Sigmoid colon (tissue), 6 donors: ENCODE measurements at regions not wholly inside any gene's neighbourhood (a gene's known extent, or its start where the extent isn't known, plus 50 kb on each side); places are given as distances from the start of the nearest gene placed in this dataset.

Source experiments
- DNase-seq: peaks from one replicate; pipeline ENCODE4 v3.0.0-alpha.2; 2019
- H3K27ac ChIP-seq, 4 donors: fragments of 200-600 bp; sonication (generic); one replicate each; pipeline ENCODE4 v1.5.1; 2016 to 2019; ENCODE audit warnings: mild to moderate bottlenecking in 1 of 4
- H3K27me3 ChIP-seq, 3 donors: fragments of 200-600 bp; sonication (generic); one replicate each; pipeline ENCODE4 v1.5.1; 2019; ENCODE audit warnings: mild to moderate bottlenecking in 1 of 3
- H3K36me3 ChIP-seq, 4 donors: fragments of 200-600 bp; sonication (generic); one replicate each; pipeline ENCODE4 v1.5.1; 2016 to 2019
- H3K4me1 ChIP-seq, 4 donors: fragments of 200-600 bp; sonication (generic); one replicate each; pipeline ENCODE4 v1.5.1; 2017 to 2019
- H3K4me3 ChIP-seq, 4 donors: fragments of 200-600 bp; sonication (generic); one replicate each; pipeline ENCODE4 v1.5.1; 2017 to 2019; ENCODE audit warnings: mild to moderate bottlenecking in 2 of 4, moderate library complexity in 1 of 4
- H3K9me3 ChIP-seq, 4 donors: fragments of 200-600 bp in 3 of 4; sonication (generic) in 3 of 4; one replicate each; pipeline versions ENCODE4 v1.5.1 to v1.6.1; 2013 to 2019
- CTCF ChIP-seq, 4 experiments: fragments of 450-650 bp in 3 of 4; fragments of 200-600 bp in 1 of 4; IDR thresholded peaks; one replicate each; pipeline ENCODE4 v1.5.1; 2016 to 2019; ENCODE audit warnings: antibody characterized with exemption in 4 of 4, mild to moderate bottlenecking in 3 of 4, moderate library complexity in 2 of 4
- EP300 ChIP-seq, 4 donors: sonication (generic); formaldehyde crosslinking; IDR thresholded peaks; one replicate each; pipeline ENCODE4 v1.6.1; 2017; ENCODE audit warnings: antibody characterized with exemption in 4 of 4
- POLR2A ChIP-seq, 2 donors: fragments of 450-650 bp; IDR thresholded peaks; one replicate each; pipeline ENCODE4 v1.6.1; 2016; ENCODE audit warnings: antibody characterized with exemption in 2 of 2, mild to moderate bottlenecking in 2 of 2, moderate library complexity in 2 of 2
- POLR2AphosphoS5 ChIP-seq, 4 donors: sonication (generic); formaldehyde crosslinking; IDR thresholded peaks; one replicate each; pipeline ENCODE4 v1.6.1; 2017; ENCODE audit warnings: antibody characterized with exemption in 4 of 4
- WGBS, 2 donors: extraction: QIAGEN DNeasy Blood & Tissue Kit; methylation state at CpG; one replicate each; pipeline ENCODE4 v1.1.7; 2013; 5-methylcytosine and 5-hydroxymethylcytosine counted together
- intact Hi-C: fragments of 100-400 bp; cut with DNase I; formaldehyde crosslinking; loops from one replicate; pipeline ENCODE4 v1.15.1; 2023
- donor health status: healthy with polysubstance abuse.
- donor health status: healthy.

GRCh38 chr12:127342861-127343260 is 924.1 kb upstream of the TMEM132C start:
- Histone ChIP-seq H3K4me3 (no peak overlapping the region), H3K9me3 (no peaks in the 10 kb centered on the region), H3K36me3 (no peaks in the 10 kb centered on the region), H3K27ac (peak overlapping the region in 2 of 4 donors; percentile 22 to 54), H3K27me3 (no peaks in the 10 kb centered on the region), H3K4me1 (peaks cover 0 to 12% (median 9%) of the 10 kb centered on the region in 4 donors)
- no peak for TF ChIP-seq CTCF (IDR thresholded peaks at IDR 0.05)
- TF ChIP-seq POLR2AphosphoS5 (IDR thresholded peaks at IDR 0.05) = no peak
- TF ChIP-seq POLR2A (IDR thresholded peaks at IDR 0.05) = no peak
- TF ChIP-seq EP300 (IDR thresholded peaks at IDR 0.05) = no peak
- 60 to 70% methylated on average over 6 of the region's 6 CpGs for WGBS, 2 donors
- no peak for DNase-seq
- intact Hi-C loops = no loop called here

GRCh38 chr12:127343940-127344339 is 923.0 kb upstream of the TMEM132C start:
- Histone ChIP-seq H3K9me3 (no peaks in the 10 kb centered on the region), H3K27me3 (no peaks in the 10 kb centered on the region), H3K27ac (no peak overlapping the region), H3K36me3 (no peaks in the 10 kb centered on the region), H3K4me1 (peaks cover 0 to 12% (median 9%) of the 10 kb centered on the region in 4 donors), H3K4me3 (no peak overlapping the region)
- 55 to 61% methylated on average over 5 of the region's 5 CpGs for WGBS, 2 donors
- intact Hi-C loops = no loop called here
- no peak for DNase-seq
- TF ChIP-seq POLR2AphosphoS5 (IDR thresholded peaks at IDR 0.05) (no peak), CTCF (IDR thresholded peaks at IDR 0.05) (no peak)

- intact Hi-C loops = no loop called here
- Histone ChIP-seq H3K4me3 (no peak overlapping the region), H3K36me3 (no peaks in the 10 kb centered on the region), H3K27ac (no peak overlapping the region), H3K27me3 (no peaks in the 10 kb centered on the region), H3K4me1 (no peaks in the 10 kb centered on the region), H3K9me3 (no peaks in the 10 kb centered on the region)
- no peak for DNase-seq
- WGBS, 2 donors = 86 to 91% methylated on average over 11 of the region's 11 CpGs
- no peak for TF ChIP-seq POLR2AphosphoS5 (IDR thresholded peaks at IDR 0.05)
- no peak for TF ChIP-seq POLR2A (IDR thresholded peaks at IDR 0.05)
- no peak for TF ChIP-seq CTCF (IDR thresholded peaks at IDR 0.05)
- TF ChIP-seq EP300 (IDR thresholded peaks at IDR 0.05) = no peak
Observed at GRCh38 chr12:127351481-127352010, 915.4 kb upstream of the TMEM132C start.

- TF ChIP-seq EP300 (IDR thresholded peaks at IDR 0.05) (no peak), POLR2A (IDR thresholded peaks at IDR 0.05) (no peak), CTCF (IDR thresholded peaks at IDR 0.05) (no peak), POLR2AphosphoS5 (IDR thresholded peaks at IDR 0.05) (no peak)
- WGBS, 2 donors = 61 to 71% methylated on average over 10 of the region's 10 CpGs
Observed at GRCh38 chr12:127355061-127355841, 911.7 kb upstream of the TMEM132C start.

More at GRCh38 chr12:127355061-127355841, 911.7 kb upstream of the TMEM132C start:
- no peak overlapping the region for H3K27ac ChIP-seq
- no peaks in the 10 kb centered on the region for H3K9me3 ChIP-seq
- no peaks in the 10 kb centered on the region for H3K4me1 ChIP-seq
- no peaks in the 10 kb centered on the region for H3K36me3 ChIP-seq
- intact Hi-C loops = no loop called here
- no peaks in the 10 kb centered on the region for H3K27me3 ChIP-seq
- no peak overlapping the region for H3K4me3 ChIP-seq
- DNase-seq = no peak
